Gastroesophageal sphincter (tissue), 4 donors: ENCODE measurements at regions not wholly inside any gene's neighbourhood (a gene's known extent, or its start where the extent isn't known, plus 50 kb on each side); places are given as distances from the start of the nearest gene placed in this dataset.

Experiments
- ATAC-seq: fragments of 150-250 bp; one replicate; pipeline ENCODE4 v1.9.1; 2016; ENCODE audit warnings: mild to moderate bottlenecking, moderate library complexity
- H3K27ac ChIP-seq, 4 donors: fragments of 200-600 bp; sonication (generic) in 3 of 4; 1 replicate in 3 of 4; 2 replicates in 1 of 4; pipeline ENCODE4 v1.5.1; 2016 to 2019
- H3K27me3 ChIP-seq: fragments of 200-600 bp; sonication (generic); one replicate; pipeline ENCODE4 v1.5.1; 2019
- H3K36me3 ChIP-seq, 2 donors: fragments of 200-600 bp; sonication (generic); one replicate each; pipeline ENCODE4 v1.5.1; 2019; ENCODE audit warnings: control low read depth in 1 of 2
- H3K4me1 ChIP-seq, 3 donors: fragments of 200-600 bp; sonication (generic); 1 replicate in 2 of 3; 2 replicates in 1 of 3; pipeline ENCODE4 v1.5.1; 2016 to 2019; ENCODE audit warnings: control low read depth in 2 of 3
- H3K4me3 ChIP-seq, 2 donors: fragments of 200-600 bp; sonication (generic); one replicate each; pipeline ENCODE4 v1.5.1; 2019; ENCODE audit warnings: mild to moderate bottlenecking in 1 of 2, moderate library complexity in 1 of 2
- H3K9me3 ChIP-seq, 3 donors: fragments of 200-600 bp; sonication (generic); one replicate each; pipeline ENCODE4 v1.5.1; 2017 to 2019; ENCODE audit warnings: control low read depth in 2 of 3
- EP300 ChIP-seq: sonication (generic); formaldehyde crosslinking; IDR thresholded peaks from one replicate; pipeline ENCODE4 v1.6.1; 2017; ENCODE audit warnings: antibody characterized with exemption, mild to moderate bottlenecking
- POLR2A ChIP-seq, 2 donors: fragments of 450-650 bp; IDR thresholded peaks; one replicate each; pipeline ENCODE4 v1.6.1; 2017; ENCODE audit warnings: antibody characterized with exemption in 2 of 2, mild to moderate bottlenecking in 2 of 2, moderate library complexity in 1 of 2
- POLR2AphosphoS5 ChIP-seq: sonication (generic); formaldehyde crosslinking; IDR thresholded peaks from one replicate; pipeline ENCODE4 v1.6.1; 2017; ENCODE audit warnings: antibody characterized with exemption
- WGBS, 2 donors: methylation state at CpG; one replicate each; pipeline ENCODE4 v1.1.5; 2018; ENCODE audit warnings: low coverage in 1 of 2; 5-methylcytosine and 5-hydroxymethylcytosine counted together
- TF ChIP-seq, protein P1 (sequence below), 4 experiments: fragments of 200-600 bp in 2 of 4; fragments of 450-650 bp in 2 of 4; sonication (generic) in 1 of 4; IDR thresholded peaks; one replicate each; pipeline ENCODE4 v1.5.1; 2017 to 2019; ENCODE audit warnings: antibody characterized with exemption in 4 of 4, mild to moderate bottlenecking in 2 of 4, moderate library complexity in 2 of 4

DNA sequence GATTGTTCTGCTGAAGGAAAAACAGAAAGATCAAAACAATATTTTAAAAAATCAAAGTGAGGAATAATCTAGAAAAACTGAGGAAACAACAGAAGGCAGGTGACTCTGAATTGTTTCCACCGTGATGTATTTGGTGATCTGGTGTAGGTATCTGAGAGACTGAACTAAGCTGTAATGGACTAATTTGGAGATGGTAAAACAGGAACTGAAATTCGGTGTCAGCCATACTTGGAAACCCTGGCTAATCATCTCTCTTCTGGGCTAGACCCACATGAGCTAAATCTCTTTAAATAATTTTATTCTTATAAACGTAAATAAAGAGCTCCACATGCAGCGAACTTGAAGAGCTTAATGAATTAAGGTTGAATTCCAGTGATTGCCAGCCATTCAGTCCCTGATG, 1226.1 kb downstream of the NCAM2 start:
- H3K4me1 ChIP-seq = no peaks in the 10 kb centered on the region
- H3K27ac ChIP-seq = no peak overlapping the region
- H3K9me3 ChIP-seq = no peaks in the 10 kb centered on the region
- no peaks in the 10 kb centered on the region for H3K36me3 ChIP-seq
- ATAC-seq = no peak
- 82 to 86% methylated on average over 3 to 4 of the region's 4 CpGs for WGBS, 2 donors
- H3K4me3 ChIP-seq = no peak overlapping the region
- TF ChIP-seq, protein P1, sequence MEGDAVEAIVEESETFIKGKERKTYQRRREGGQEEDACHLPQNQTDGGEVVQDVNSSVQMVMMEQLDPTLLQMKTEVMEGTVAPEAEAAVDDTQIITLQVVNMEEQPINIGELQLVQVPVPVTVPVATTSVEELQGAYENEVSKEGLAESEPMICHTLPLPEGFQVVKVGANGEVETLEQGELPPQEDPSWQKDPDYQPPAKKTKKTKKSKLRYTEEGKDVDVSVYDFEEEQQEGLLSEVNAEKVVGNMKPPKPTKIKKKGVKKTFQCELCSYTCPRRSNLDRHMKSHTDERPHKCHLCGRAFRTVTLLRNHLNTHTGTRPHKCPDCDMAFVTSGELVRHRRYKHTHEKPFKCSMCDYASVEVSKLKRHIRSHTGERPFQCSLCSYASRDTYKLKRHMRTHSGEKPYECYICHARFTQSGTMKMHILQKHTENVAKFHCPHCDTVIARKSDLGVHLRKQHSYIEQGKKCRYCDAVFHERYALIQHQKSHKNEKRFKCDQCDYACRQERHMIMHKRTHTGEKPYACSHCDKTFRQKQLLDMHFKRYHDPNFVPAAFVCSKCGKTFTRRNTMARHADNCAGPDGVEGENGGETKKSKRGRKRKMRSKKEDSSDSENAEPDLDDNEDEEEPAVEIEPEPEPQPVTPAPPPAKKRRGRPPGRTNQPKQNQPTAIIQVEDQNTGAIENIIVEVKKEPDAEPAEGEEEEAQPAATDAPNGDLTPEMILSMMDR (IDR thresholded peaks at IDR 0.05) = no peak
- TF ChIP-seq EP300 (no peak), POLR2AphosphoS5 (no peak), POLR2A (IDR thresholded peaks at IDR 0.05) (no peak)
- no peaks in the 10 kb centered on the region for H3K27me3 ChIP-seq

DNA sequence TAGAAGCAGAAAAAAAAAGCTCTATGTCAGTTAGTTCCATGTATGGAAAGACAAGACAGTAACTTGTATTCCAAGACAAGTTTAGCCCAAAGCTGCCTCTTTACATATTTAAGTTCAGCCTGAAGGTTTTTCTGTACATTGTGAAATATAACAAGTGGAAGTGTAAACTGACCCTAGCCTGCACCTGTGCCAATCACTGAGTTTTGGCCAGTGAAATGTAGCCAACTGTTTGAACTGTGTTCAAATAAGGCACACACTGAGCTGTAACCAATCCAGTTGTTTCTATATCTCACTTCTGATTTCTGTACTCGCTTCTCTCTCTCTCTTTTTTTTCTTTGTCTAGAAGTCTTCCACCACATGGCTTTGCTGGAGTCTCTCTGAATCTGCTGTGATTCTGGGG, 1227.1 kb downstream of the NCAM2 start:
- no peak for ATAC-seq
- no peak overlapping the region for H3K4me3 ChIP-seq

DNA sequence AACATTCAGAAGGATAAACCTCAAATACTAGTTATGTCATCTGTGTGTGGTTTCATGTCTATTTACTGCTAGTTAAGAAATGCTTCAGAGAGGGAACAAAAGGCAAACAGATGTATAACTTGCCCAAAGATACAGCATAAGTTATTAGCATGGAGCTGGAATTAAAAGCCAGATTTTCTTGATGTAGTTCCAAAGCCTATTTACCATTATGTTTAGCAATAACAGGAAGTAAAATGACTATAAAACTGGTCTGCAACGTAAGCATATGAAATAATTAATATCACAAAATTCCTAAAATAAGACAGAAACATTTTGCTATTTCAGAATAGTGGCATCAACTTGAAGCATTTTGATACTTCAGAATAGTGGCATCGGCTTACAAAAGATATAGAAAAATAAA, 1232.8 kb downstream of the NCAM2 start:
- TF ChIP-seq, protein P1 (IDR thresholded peaks at IDR 0.05) = no peak
- WGBS, 2 donors = 36 to 84% methylated on average over 1 to 2 of the region's 2 CpGs

More for the DNA sequence above, 1227.1 kb downstream of the NCAM2 start:
- Histone ChIP-seq H3K36me3 (no peaks in the 10 kb centered on the region), H3K27me3 (no peaks in the 10 kb centered on the region), H3K27ac (no peak overlapping the region), H3K9me3 (no peaks in the 10 kb centered on the region), H3K4me1 (no peaks in the 10 kb centered on the region)
- TF ChIP-seq POLR2AphosphoS5 = no peak
- TF ChIP-seq, protein P1 (IDR thresholded peaks at IDR 0.05) = no peak
- TF ChIP-seq EP300 = no peak
- no peak for TF ChIP-seq POLR2A (IDR thresholded peaks at IDR 0.05)
- WGBS, 2 donors = 38 to 40% methylated on average over 1 of the region's 1 CpG

DNA sequence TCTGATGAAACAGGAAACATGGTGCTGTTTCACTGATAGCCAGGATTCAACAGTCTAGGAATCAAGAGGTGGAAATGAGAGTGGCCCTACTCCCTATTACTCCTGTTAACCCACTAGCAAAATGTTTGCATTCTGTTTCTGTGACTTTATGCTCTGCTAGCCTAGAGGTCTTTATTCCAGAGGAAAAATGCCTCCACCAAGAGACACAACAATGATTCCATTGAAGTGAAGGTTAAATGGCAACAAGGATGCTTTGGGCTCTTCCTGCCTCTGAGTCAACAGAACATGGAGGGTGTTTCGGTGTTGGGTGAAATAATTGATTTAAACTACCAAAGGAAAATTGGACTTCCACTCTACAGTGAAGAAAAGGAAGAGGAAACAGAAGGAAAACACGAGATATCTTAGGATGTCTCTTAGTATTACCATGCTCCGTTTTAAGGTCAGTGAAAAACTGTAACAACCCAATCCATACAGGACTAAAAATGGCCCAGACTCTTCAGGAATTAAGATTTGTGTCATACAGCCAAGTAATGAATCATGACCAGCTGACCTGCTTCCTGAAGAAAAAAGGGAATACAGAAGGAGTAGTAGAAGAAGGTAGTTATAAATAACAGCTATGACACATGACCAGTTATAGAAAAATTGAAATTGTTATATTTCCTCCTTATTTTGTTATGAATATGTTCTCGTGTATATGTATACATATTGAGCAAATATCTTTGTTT, 1237.8 kb downstream of the NCAM2 start:
- H3K4me3 ChIP-seq = no peak overlapping the region
- peaks cover 0 to 4% (median 0%) of the 10 kb centered on the region in 3 donors for H3K9me3 ChIP-seq
- ATAC-seq = no peak
- no peaks in the 10 kb centered on the region for H3K36me3 ChIP-seq
- H3K4me1 ChIP-seq = no peaks in the 10 kb centered on the region
- no peak overlapping the region for H3K27ac ChIP-seq
- 65 to 73% methylated on average over 4 of the region's 4 CpGs for WGBS, 2 donors
- TF ChIP-seq EP300 (no peak), POLR2A (IDR thresholded peaks at IDR 0.05) (no peak), POLR2AphosphoS5 (no peak)
- TF ChIP-seq, protein P1 (IDR thresholded peaks at IDR 0.05) = no peak
- H3K27me3 ChIP-seq = no peaks in the 10 kb centered on the region

More for the DNA sequence above, 1232.8 kb downstream of the NCAM2 start:
- ATAC-seq = no peak
- Histone ChIP-seq H3K27me3 (no peaks in the 10 kb centered on the region), H3K4me1 (no peaks in the 10 kb centered on the region), H3K36me3 (no peaks in the 10 kb centered on the region), H3K4me3 (no peak overlapping the region), H3K27ac (no peak overlapping the region), H3K9me3 (peaks cover 0 to 4% (median 0%) of the 10 kb centered on the region in 3 donors)

DNA sequence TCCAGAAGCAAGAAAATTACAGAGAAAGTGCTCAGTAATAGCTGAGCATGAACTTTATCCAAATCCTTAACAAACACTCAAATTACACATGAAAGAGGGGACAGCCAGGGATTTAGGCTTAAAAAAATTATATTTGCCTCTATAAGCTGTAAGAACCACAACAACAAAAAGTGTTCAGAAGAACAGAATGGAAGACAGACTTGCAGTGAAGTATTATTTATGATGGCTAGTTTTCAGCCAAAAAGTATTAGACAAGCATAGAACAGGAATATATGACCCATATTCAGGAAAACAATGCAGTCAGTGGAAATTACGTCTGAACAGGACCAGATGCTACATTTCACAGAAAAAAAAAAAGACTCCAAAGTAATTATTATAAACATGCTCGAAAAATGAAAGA, 1246.3 kb downstream of the NCAM2 start:
- Histone ChIP-seq H3K36me3 (no peaks in the 10 kb centered on the region), H3K9me3 (no peaks in the 10 kb centered on the region), H3K27ac (no peak overlapping the region), H3K4me1 (no peaks in the 10 kb centered on the region), H3K4me3 (no peak overlapping the region), H3K27me3 (no peaks in the 10 kb centered on the region)
- TF ChIP-seq POLR2A (IDR thresholded peaks at IDR 0.05) = no peak
- no peak for TF ChIP-seq POLR2AphosphoS5
- TF ChIP-seq, protein P1 (IDR thresholded peaks at IDR 0.05) = no peak
- TF ChIP-seq EP300 = no peak
- no peak for ATAC-seq
- WGBS, 2 donors = 0 to 21% methylated on average over 2 of the region's 2 CpGs
